ENCODE measurements at regions not wholly inside any gene's neighbourhood (a gene's known extent, or its start where the extent isn't known, plus 50 kb on each side); places are given as distances from the start of the nearest gene placed in this dataset.

DNA sequence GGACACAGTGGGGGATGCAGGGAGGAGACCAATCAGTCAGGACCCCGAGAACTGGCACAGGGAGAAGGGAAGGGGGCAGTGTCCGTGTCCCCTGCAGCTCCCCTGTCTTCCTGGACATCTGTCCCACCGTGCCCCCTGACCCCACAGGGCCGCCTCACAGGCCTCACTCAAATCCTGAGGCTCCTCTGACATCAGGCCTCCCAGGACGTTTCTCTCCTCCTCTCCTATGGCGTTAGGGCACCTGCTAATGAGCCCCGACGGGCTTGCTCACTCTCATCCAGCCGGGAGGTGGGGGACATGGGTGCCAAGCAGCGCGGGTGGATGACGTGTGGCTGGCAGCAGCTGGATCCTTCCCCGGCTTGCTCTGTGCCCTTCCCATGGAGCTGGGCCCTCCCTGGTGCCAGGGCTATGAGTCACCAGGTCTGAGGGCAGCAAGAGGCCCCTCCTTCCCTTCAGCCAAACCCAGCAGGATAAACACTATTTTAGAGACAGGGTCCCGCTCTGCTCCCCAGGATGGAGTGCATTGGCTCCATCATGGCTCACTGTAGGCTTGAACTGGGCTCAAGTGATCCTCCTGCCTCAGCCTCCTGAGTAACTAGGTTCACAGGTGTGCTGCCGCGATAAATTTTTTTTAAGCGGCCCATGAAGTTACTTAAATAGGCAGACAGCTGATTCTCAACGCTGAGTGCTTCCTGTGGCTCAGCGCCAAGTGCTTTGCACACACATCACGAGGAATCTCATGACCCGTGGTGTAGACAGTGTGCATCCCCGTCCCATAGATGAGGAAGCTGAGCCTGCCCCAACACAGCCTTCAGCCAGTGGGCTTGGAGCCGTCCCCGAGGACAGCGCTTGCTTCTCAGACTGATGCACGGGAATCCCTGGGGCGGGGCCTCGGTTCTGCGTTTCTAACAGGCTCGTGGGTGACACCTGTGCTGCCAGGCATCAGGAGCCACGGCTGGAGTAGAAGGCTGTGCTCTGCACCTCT is 64.5 kb upstream of the HDAC4 start:
- no peak for ATAC-seq
- TF ChIP-seq ZNF462 (CRISPR knock-in tag; IDR thresholded peaks at IDR 0.05): no peak
- TF ChIP-seq, protein P1, sequence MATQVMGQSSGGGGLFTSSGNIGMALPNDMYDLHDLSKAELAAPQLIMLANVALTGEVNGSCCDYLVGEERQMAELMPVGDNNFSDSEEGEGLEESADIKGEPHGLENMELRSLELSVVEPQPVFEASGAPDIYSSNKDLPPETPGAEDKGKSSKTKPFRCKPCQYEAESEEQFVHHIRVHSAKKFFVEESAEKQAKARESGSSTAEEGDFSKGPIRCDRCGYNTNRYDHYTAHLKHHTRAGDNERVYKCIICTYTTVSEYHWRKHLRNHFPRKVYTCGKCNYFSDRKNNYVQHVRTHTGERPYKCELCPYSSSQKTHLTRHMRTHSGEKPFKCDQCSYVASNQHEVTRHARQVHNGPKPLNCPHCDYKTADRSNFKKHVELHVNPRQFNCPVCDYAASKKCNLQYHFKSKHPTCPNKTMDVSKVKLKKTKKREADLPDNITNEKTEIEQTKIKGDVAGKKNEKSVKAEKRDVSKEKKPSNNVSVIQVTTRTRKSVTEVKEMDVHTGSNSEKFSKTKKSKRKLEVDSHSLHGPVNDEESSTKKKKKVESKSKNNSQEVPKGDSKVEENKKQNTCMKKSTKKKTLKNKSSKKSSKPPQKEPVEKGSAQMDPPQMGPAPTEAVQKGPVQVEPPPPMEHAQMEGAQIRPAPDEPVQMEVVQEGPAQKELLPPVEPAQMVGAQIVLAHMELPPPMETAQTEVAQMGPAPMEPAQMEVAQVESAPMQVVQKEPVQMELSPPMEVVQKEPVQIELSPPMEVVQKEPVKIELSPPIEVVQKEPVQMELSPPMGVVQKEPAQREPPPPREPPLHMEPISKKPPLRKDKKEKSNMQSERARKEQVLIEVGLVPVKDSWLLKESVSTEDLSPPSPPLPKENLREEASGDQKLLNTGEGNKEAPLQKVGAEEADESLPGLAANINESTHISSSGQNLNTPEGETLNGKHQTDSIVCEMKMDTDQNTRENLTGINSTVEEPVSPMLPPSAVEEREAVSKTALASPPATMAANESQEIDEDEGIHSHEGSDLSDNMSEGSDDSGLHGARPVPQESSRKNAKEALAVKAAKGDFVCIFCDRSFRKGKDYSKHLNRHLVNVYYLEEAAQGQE (IDR thresholded peaks at IDR 0.05; ENCODE audit: unreplicated experiment): no peak
- no peak for TF ChIP-seq POLR2AphosphoS5 (IDR thresholded peaks at IDR 0.05; ENCODE audit: low read depth)
- TF ChIP-seq EZH2 (IDR thresholded peaks at IDR 0.05; ENCODE audit: low read depth, unreplicated experiment): no peak
- TF ChIP-seq ZNF331 (CRISPR knock-in tag; IDR thresholded peaks at IDR 0.05; ENCODE audit: low read depth): no peak
- no peak for TF ChIP-seq STAT1 (IDR thresholded peaks at IDR 0.05; ENCODE audit: unreplicated experiment)
- TF ChIP-seq CREB1 (CRISPR knock-in tag; IDR thresholded peaks at IDR 0.05; ENCODE audit: low read depth): no peak
- no peak for TF ChIP-seq ETS1 (IDR thresholded peaks at IDR 0.05)
- TF ChIP-seq EZH2phosphoT487 (IDR thresholded peaks at IDR 0.05; ENCODE audit: unreplicated experiment): no peak
- no peak for TF ChIP-seq CTCF (conservative IDR thresholded peaks at IDR 0.05; ENCODE audit: low read depth in 2 of 2)
- no peak for TF ChIP-seq NANOG (IDR thresholded peaks at IDR 0.05; ENCODE audit: borderline replicate concordance)
- no peak for TF ChIP-seq JUNB (IDR thresholded peaks at IDR 0.05; ENCODE audit: unreplicated experiment)
- no peak for TF ChIP-seq ZNF114 (CRISPR knock-in tag; IDR thresholded peaks at IDR 0.05)

More for the DNA sequence above, 64.5 kb upstream of the HDAC4 start:
- H3K4me2 ChIP-seq: no peak overlapping the region
- no peaks in the 10 kb centered on the region for H3K9me2 ChIP-seq (ENCODE audit: insufficient read depth)
- no peak overlapping the region for H3K4me3 Mint-ChIP-seq
- peaks cover 13% of the 10 kb centered on the region for H3K9me3 Mint-ChIP-seq
- no peaks in the 10 kb centered on the region for H3K27me3 Mint-ChIP-seq (ENCODE audit: insufficient read depth, low read depth, poor library complexity)
- peaks cover 3% of the 10 kb centered on the region; the same call in 2 of the 3 replicates for H3K36me3 Mint-ChIP-seq (ENCODE audit: low read depth)
- no peaks in the 10 kb centered on the region for H3K79me2 ChIP-seq (replicated peaks; ENCODE audit: insufficient read depth)
- H3F3A ChIP-seq (replicated peaks; ENCODE audit: low read depth): no peaks in the 10 kb centered on the region
- no peak overlapping the region for H3K27ac ChIP-seq (ENCODE audit: low read depth)
- no peaks in the 10 kb centered on the region for H3K4me1 Mint-ChIP-seq
- no peaks in the 10 kb centered on the region for H3K4me1 ChIP-seq (ENCODE audit: insufficient read depth)
- H3K27me3 ChIP-seq (ENCODE audit: insufficient read depth): no peaks in the 10 kb centered on the region
- H4K20me1 ChIP-seq (replicated peaks; ENCODE audit: insufficient read depth): no peaks in the 10 kb centered on the region
- no peaks in the 10 kb centered on the region for H3K36me3 ChIP-seq (ENCODE audit: insufficient read depth)
- DNase-seq (ENCODE audit: low spot score): no peak
- no peak overlapping the region for H3K27ac Mint-ChIP-seq
- H2AFZ ChIP-seq: no peak overlapping the region
- H3K4me3 ChIP-seq: no peak overlapping the region
